ENCODE measurements at regions not wholly inside any gene's neighbourhood (a gene's known extent, or its start where the extent isn't known, plus 50 kb on each side); places are given as distances from the start of the nearest gene placed in this dataset.

GRCh38 chr11:115067471-115067870 lies 389.1 kb downstream of the NXPE2 start:
- H2AK5ac ChIP-seq (ENCODE audit: low read length), result no peak overlapping the region
- H3K18ac ChIP-seq (ENCODE audit: low read length), result no peak overlapping the region
- no peaks in the 10 kb centered on the region for H3K79me1 ChIP-seq (ENCODE audit: low read length)
- no peaks in the 10 kb centered on the region for H3K36me3 ChIP-seq (ENCODE audit: control insufficient read depth, insufficient read depth, low read length)
- WGBS (ENCODE audit: extremely low coverage, insufficient coverage, low lambda C conversion rate), result no CpG with 5 or more reads among the region's 1 CpG
- H2BK15ac ChIP-seq (replicated peaks; ENCODE audit: low read depth), result no peak overlapping the region
- no peak overlapping the region for H3K23ac ChIP-seq (ENCODE audit: low read length)
- H4K5ac ChIP-seq (ENCODE audit: low read length), result no peak overlapping the region
- no peak overlapping the region for H3K9ac ChIP-seq (ENCODE audit: low read length)
- H3K79me2 ChIP-seq (ENCODE audit: control insufficient read depth, insufficient read depth, low read length), result no peaks in the 10 kb centered on the region
- H4K8ac ChIP-seq (ENCODE audit: low read depth, low read length), result no peak overlapping the region
- no peak for DNase-seq
- H3K56ac ChIP-seq (ENCODE audit: low read length), result no peak overlapping the region
- no peak overlapping the region for H3K4me3 ChIP-seq (ENCODE audit: low read length)
- H3K27me3 ChIP-seq (ENCODE audit: insufficient read depth, low read length, poor library complexity), result no peaks in the 10 kb centered on the region
- no peaks in the 10 kb centered on the region for H3K4me1 ChIP-seq (ENCODE audit: control insufficient read depth, low read depth, low read length)
- H3K27ac ChIP-seq (ENCODE audit: low read depth, low read length), result no peak overlapping the region
- H3K4me2 ChIP-seq (ENCODE audit: low read length), result no peak overlapping the region
- H2BK120ac ChIP-seq (ENCODE audit: low read depth, low read length), result no peak overlapping the region
- H3K4ac ChIP-seq (ENCODE audit: low read depth, low read length), result no peak overlapping the region
- no peak overlapping the region for H2BK5ac ChIP-seq (ENCODE audit: low read length)

DNA sequence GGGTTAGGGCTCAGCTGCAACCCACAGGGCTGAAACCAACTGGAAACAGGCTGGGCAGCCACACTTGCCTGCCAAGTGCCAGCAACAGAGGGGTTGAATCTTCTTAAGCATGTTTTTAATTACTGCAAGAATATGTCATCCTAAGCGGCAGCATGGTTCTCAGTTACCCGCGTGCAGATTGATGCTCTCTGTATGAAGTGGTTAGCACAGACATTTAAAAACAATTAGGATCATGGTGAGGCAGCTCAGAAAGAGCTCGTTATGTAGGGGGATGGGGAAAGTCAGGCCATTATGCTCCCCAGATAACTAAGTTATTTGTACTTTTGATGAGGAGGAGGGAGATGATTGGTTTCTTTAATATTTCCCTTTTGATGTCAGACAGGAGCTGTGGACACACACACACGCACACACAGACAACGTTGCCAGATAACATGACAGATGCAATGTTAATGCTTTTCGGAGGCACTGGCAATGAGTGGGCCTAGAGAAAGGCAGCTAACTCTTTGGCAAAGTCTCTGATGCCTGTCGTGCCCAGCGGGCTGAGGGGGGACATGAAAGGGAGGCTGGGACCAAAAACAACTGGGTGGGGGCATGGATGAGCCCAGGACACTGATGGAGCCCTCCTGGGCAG lies 389.7 kb downstream of the NXPE2 start:
- H2AK5ac ChIP-seq (ENCODE audit: low read length), result no peak overlapping the region
- H3K27me3 ChIP-seq (ENCODE audit: insufficient read depth, low read length, poor library complexity), result no peaks in the 10 kb centered on the region
- no peak overlapping the region for H2BK120ac ChIP-seq (ENCODE audit: low read depth, low read length)
- H3K4me2 ChIP-seq (ENCODE audit: low read length), result no peak overlapping the region
- H2BK5ac ChIP-seq (ENCODE audit: low read length), result no peak overlapping the region
- no peaks in the 10 kb centered on the region for H3K4me1 ChIP-seq (ENCODE audit: control insufficient read depth, low read depth, low read length)
- no peak overlapping the region for H3K23ac ChIP-seq (ENCODE audit: low read length)
- H3K79me1 ChIP-seq (ENCODE audit: low read length), result no peaks in the 10 kb centered on the region
- H3K56ac ChIP-seq (ENCODE audit: low read length), result no peak overlapping the region
- no peaks in the 10 kb centered on the region for H3K36me3 ChIP-seq (ENCODE audit: control insufficient read depth, insufficient read depth, low read length)
- H3K79me2 ChIP-seq (ENCODE audit: control insufficient read depth, insufficient read depth, low read length), result no peaks in the 10 kb centered on the region
- no peak overlapping the region for H3K27ac ChIP-seq (ENCODE audit: low read depth, low read length)
- no peak overlapping the region for H3K18ac ChIP-seq (ENCODE audit: low read length)
- no peak overlapping the region for H3K4me3 ChIP-seq (ENCODE audit: low read length)
- H2BK15ac ChIP-seq (replicated peaks; ENCODE audit: low read depth), result no peak overlapping the region
- H3K4ac ChIP-seq (ENCODE audit: low read depth, low read length), result no peak overlapping the region
- no peak overlapping the region for H4K8ac ChIP-seq (ENCODE audit: low read depth, low read length)
- H4K5ac ChIP-seq (ENCODE audit: low read length), result no peak overlapping the region
- no peak for DNase-seq
- no peak overlapping the region for H3K9ac ChIP-seq (ENCODE audit: low read length)
- WGBS (ENCODE audit: extremely low coverage, insufficient coverage, low lambda C conversion rate), result no CpG with 5 or more reads among the region's 9 CpGs

DNA sequence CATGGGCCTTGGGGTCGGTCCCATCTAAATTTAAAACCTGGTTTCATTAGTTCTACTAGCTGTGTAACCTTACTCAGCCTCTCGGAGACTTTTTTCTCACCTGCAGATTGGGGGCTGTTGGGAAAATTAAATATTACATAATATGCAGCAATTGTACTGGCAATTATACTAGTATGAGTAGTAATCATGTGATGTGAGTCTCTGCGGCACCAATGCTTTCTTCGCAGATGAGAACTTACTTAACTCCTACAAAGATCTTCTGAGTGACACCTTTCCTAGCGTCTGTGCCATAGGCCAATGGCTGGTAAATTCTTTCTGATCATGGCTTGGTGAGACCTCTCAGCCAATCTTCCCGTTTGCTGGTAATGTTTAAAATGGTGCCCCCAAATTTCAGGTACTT lies 391.3 kb downstream of the NXPE2 start:
- no CpG with 5 or more reads among the region's 6 CpGs for WGBS (ENCODE audit: extremely low coverage, insufficient coverage, low lambda C conversion rate)
- no peak overlapping the region for H3K4me3 ChIP-seq (ENCODE audit: low read length)
- no peak overlapping the region for H2AK5ac ChIP-seq (ENCODE audit: low read length)
- no peak overlapping the region for H3K9ac ChIP-seq (ENCODE audit: low read length)
- no peaks in the 10 kb centered on the region for H3K79me1 ChIP-seq (ENCODE audit: low read length)
- no peak overlapping the region for H3K4me2 ChIP-seq (ENCODE audit: low read length)
- H2BK120ac ChIP-seq (ENCODE audit: low read depth, low read length), result no peak overlapping the region
- H2BK15ac ChIP-seq (replicated peaks; ENCODE audit: low read depth), result no peak overlapping the region
- H3K4me1 ChIP-seq (ENCODE audit: control insufficient read depth, low read depth, low read length), result no peaks in the 10 kb centered on the region
- no peak overlapping the region for H3K18ac ChIP-seq (ENCODE audit: low read length)
- H3K4ac ChIP-seq (ENCODE audit: low read depth, low read length), result no peak overlapping the region
- no peaks in the 10 kb centered on the region for H3K36me3 ChIP-seq (ENCODE audit: control insufficient read depth, insufficient read depth, low read length)
- no peaks in the 10 kb centered on the region for H3K79me2 ChIP-seq (ENCODE audit: control insufficient read depth, insufficient read depth, low read length)
- no peak overlapping the region for H4K8ac ChIP-seq (ENCODE audit: low read depth, low read length)
- no peak overlapping the region for H2BK5ac ChIP-seq (ENCODE audit: low read length)
- no peak overlapping the region for H3K23ac ChIP-seq (ENCODE audit: low read length)
- no peaks in the 10 kb centered on the region for H3K27me3 ChIP-seq (ENCODE audit: insufficient read depth, low read length, poor library complexity)
- DNase-seq, result no peak
- no peak overlapping the region for H3K56ac ChIP-seq (ENCODE audit: low read length)
- H4K5ac ChIP-seq (ENCODE audit: low read length), result no peak overlapping the region
- no peak overlapping the region for H3K27ac ChIP-seq (ENCODE audit: low read depth, low read length)

- Histone ChIP-seq H4K8ac (ENCODE audit: low read depth, low read length) (no peak overlapping the region), H3K18ac (ENCODE audit: low read length) (no peak overlapping the region), H3K36me3 (ENCODE audit: control insufficient read depth, insufficient read depth, low read length) (no peaks in the 10 kb centered on the region), H3K56ac (ENCODE audit: low read length) (no peak overlapping the region), H2BK120ac (ENCODE audit: low read depth, low read length) (no peak overlapping the region), H3K79me1 (ENCODE audit: low read length) (no peaks in the 10 kb centered on the region), H3K4me1 (ENCODE audit: control insufficient read depth, low read depth, low read length) (no peaks in the 10 kb centered on the region), H3K27me3 (ENCODE audit: insufficient read depth, low read length, poor library complexity) (no peaks in the 10 kb centered on the region), H2BK5ac (ENCODE audit: low read length) (no peak overlapping the region), H2BK15ac (replicated peaks; ENCODE audit: low read depth) (no peak overlapping the region), H4K5ac (ENCODE audit: low read length) (no peak overlapping the region), H3K27ac (ENCODE audit: low read depth, low read length) (no peak overlapping the region), H3K4ac (ENCODE audit: low read depth, low read length) (no peak overlapping the region), H3K9ac (ENCODE audit: low read length) (no peak overlapping the region), H3K4me3 (ENCODE audit: low read length) (no peak overlapping the region), H3K23ac (ENCODE audit: low read length) (no peak overlapping the region), H3K4me2 (ENCODE audit: low read length) (no peak overlapping the region), H3K79me2 (ENCODE audit: control insufficient read depth, insufficient read depth, low read length) (no peaks in the 10 kb centered on the region), H2AK5ac (ENCODE audit: low read length) (no peak overlapping the region)
- no peak for DNase-seq
- no CpG with 5 or more reads among the region's 3 CpGs for WGBS (ENCODE audit: extremely low coverage, insufficient coverage, low lambda C conversion rate)
Observed at GRCh38 chr11:115075356-115075755, 397.0 kb downstream of the NXPE2 start.

DNA sequence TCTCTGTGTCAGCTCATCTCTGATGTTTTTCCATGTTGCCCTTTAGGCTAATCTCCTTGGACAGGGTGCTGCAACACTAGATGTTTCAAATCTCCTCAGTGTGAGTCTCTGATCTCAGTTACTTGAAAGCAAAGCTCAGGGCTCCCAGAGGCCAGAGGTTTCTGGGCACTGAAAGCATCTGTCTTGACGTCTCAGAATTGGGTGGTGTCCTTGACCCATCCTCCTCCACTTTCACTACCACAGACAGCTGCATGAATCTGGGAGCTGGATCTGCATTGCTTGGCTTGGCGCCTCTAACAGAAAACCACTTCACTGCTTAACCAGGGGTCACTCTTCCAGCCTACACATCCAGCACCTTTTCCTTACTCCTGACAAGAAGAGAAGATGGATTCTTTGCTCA lies 399.4 kb downstream of the NXPE2 start:
- WGBS (ENCODE audit: extremely low coverage, insufficient coverage, low lambda C conversion rate), result no CpG with 5 or more reads among the region's 2 CpGs
- no peak overlapping the region for H3K4me3 ChIP-seq (ENCODE audit: low read length)

More for the DNA sequence above, 399.4 kb downstream of the NXPE2 start:
- Histone ChIP-seq H3K4ac (ENCODE audit: low read depth, low read length) (no peak overlapping the region), H3K36me3 (ENCODE audit: control insufficient read depth, insufficient read depth, low read length) (no peaks in the 10 kb centered on the region), H3K79me1 (ENCODE audit: low read length) (no peaks in the 10 kb centered on the region), H3K79me2 (ENCODE audit: control insufficient read depth, insufficient read depth, low read length) (no peaks in the 10 kb centered on the region), H3K27ac (ENCODE audit: low read depth, low read length) (no peak overlapping the region), H4K8ac (ENCODE audit: low read depth, low read length) (no peak overlapping the region), H2BK15ac (replicated peaks; ENCODE audit: low read depth) (no peak overlapping the region), H2AK5ac (ENCODE audit: low read length) (no peak overlapping the region), H3K4me1 (ENCODE audit: control insufficient read depth, low read depth, low read length) (no peaks in the 10 kb centered on the region), H3K27me3 (ENCODE audit: insufficient read depth, low read length, poor library complexity) (no peaks in the 10 kb centered on the region), H3K9ac (ENCODE audit: low read length) (no peak overlapping the region), H2BK5ac (ENCODE audit: low read length) (no peak overlapping the region), H3K56ac (ENCODE audit: low read length) (no peak overlapping the region), H2BK120ac (ENCODE audit: low read depth, low read length) (no peak overlapping the region), H3K23ac (ENCODE audit: low read length) (no peak overlapping the region), H3K18ac (ENCODE audit: low read length) (no peak overlapping the region), H4K5ac (ENCODE audit: low read length) (no peak overlapping the region), H3K4me2 (ENCODE audit: low read length) (no peak overlapping the region)
- no peak for DNase-seq
